Activated CD4-positive, CD25-positive, alpha-beta regulatory T cell treated with anti-CD3 and anti-CD28 coated beads, Interleukin-2, amount 50 U/mL, for 24 hours (primary cell): ENCODE measurements at regions not wholly inside any gene's neighbourhood (a gene's known extent, or its start where the extent isn't known, plus 50 kb on each side); places are given as distances from the start of the nearest gene placed in this dataset.

Source experiments
- ATAC-seq, 2 donors: fragments of 150-1000 bp; cut with Tn5 transposase; one replicate each; pipeline ENCODE4 v1.10.0; 2021; ENCODE audit warnings: mild to moderate bottlenecking in 1 of 2, moderate library complexity in 1 of 2

DNA sequence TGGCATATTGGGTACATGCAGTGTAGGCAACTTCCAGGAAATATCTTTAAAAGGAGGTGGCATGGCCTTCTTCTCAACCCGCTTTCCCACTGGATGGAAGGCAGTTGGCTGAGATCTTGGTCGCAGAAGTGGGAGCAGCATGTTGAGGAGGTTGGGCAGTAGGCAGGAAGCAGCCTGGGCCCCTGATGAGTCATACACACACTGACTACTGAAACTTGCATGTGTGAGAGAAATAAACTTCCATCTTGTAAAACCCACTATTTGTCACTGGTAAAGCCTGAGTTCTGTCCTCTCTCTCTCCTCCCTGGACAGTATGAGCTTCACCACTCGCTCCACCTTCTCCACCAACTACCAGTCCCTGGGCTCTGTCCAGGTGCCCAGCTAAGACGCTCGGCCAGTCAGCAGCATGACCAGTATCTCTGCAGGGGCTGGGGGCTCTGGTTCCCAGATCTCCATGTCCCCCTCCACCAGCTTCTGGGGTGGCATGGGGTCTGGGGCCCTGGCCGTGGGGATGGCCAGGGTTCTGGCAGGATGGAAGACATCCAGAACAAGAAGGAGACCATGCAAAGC, 233.8 kb upstream of the SPRED2 start:
- no peak for ATAC-seq

DNA sequence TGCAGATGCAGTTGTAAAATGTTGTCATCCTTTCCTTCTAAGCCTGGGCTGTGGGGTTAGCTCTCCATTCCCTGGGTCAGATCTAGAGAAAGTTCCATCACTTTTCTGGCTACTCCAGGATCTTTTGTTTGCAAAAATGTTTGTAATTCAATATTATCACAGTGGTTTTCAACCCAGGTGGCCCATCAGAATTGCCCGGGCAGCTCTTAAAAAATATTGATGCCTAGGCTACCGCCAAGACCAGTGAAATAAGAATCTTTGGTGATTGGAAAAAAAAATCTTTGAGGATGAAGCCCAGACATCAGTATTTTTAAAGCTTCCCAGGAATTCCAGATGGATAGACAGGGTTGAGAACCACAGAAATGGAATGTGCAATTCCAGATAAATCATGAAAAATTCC, 232.5 kb upstream of the SPRED2 start:
- ATAC-seq, result no peak

DNA sequence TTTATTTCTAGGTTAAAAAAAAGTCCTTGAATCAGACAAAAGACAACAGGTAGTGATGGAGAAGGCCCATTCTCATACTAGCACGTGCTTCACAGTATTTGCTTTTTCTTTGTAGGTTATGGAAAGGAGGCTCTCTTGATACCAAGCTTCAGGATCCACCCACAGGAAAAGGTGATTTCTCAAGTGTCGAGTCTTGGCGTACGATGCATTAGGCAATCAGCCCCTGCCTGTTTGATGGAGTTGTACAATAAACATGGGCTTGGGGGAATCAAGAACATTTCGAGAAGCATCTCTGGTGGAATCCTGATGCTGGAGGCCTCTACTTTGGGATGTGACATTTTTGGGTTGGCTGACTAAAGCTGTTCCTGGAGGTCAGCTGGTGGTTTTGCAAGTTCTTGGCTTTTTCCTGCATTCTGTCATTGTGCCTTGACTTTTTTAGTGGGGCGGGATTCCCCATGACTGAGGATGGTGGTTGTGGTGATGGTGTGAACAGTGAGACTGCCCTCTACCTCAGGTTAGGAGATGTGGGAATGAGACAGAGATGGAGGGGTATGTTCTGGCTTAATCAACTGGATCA, 231.5 kb upstream of the SPRED2 start:
- ATAC-seq, result no peak

DNA sequence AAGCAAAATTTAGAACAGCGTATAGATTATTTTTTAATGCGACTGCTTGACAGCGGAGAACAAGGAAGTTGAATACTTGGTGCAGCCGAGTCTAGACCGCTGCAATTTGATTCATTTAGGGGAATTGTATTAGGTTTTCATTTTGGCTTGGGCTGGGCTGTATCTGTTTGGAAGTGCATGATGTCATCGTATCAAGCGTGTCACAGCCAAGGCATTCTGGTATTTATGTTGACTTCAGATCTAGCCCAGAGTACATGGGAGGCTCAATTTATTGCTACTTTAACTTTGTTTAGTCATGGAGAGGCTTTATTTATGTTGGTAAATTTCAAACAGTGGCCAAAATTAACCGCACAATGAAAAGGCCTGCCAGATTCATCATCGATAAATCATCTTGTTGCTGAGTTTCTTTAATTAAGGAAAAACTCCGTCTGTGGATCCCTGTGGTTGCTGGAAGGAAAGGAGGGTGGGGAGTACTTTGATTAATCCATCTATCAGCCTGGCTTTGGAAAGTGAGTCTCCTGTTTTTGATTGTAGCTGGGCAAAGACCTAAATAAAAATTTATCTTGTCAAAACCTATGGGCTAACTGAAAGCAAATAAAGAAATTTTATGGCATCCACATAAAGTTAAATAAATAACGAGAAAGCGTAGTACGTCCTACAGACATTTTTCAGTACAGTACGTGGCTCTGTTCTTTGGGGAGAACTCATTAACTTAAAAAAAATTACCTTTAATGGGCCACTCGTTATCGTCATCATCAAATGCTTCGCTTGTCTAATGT, 230.4 kb upstream of the SPRED2 start:
- ATAC-seq, result no peak

DNA sequence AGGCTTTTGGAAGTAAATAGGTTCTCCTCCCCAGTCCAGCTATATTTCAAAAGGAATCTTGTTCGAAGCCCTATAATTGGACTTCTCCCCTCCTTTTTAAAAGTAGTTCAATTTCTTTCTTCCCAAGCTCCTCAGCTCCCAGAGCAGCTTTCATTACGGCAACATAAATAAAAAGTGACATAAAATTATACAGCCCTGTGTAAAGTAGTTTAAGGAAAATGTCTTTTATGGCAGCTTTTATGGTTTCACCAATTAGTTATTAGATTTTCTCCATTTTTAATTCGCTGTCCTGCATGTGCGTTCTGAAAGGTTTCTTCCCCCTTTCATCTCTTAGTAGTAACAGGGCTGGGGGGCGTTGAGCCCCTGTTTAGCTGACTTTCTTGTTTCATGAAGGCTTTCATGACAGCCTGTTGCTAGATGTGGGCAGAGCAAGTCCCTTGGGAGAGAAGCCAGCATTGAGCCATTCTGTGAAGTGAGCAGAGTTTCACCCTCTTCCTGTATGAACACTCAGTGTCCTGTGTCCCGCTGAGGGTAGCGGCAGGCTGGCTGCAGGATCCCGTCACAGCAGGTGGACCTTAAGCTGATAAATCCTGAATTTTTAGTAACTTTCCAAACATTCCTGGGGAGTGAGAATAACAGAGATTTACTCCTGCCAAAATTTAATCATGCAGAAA, 229.7 kb upstream of the SPRED2 start:
- ATAC-seq, result no peak

DNA sequence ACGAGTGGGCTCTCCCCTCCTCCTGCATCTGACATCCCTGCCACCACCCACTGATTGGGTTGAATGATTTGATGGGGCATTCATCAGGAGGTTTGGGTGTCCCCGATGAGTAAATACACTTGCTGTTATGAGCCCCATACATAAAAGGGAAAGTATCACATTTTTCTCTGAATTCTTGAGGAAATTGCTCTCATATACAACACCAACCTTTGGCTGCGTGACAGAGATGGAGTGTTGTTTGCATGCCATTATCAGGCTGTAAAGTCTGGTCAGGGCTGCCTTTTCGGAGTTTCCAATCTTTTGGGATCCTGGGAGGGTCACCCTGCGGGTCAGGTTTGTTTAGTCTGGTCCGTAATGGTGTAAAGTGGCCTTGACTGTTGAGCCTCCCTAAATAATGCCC, 227.9 kb upstream of the SPRED2 start:
- no peak for ATAC-seq

DNA sequence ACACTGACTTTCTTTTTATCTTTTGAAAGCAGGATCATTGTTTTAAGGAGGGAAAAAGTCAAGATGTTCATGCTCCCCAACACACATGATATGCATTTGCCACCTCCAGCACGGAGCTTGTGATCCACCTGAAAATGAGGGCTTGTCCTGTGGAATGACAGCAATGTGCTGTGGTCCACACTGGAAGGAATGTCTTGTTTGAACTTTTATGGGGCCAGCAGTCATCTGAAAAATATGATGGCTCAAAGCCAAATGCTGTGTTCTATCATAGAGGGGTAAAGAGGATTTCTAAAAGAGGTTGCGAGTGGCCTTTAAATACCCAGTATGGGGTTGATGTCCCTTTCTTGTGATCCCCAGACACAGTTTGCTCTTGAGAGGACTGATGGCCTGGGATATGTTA, 226.5 kb upstream of the SPRED2 start:
- ATAC-seq, result no peak

DNA sequence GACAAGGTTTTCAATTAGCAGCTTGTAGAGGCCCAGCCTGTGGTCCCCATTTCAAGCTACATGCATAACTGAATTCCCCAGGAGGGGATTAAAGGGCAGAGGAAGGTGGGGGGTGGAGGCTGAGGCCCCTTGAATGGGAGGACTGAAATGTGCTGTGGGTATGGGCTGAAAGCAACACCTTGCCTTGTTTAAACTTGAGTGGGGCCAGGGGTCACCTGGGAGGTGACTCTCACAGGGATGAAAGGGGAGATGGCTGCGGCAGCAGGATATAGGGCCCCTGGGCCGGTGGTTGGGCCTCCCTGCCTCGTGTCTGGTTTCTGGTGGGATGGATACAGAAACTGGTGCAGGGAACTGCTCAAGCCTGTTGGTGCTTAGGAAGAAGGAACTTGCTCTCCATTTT, 225.9 kb upstream of the SPRED2 start:
- no peak for ATAC-seq

DNA sequence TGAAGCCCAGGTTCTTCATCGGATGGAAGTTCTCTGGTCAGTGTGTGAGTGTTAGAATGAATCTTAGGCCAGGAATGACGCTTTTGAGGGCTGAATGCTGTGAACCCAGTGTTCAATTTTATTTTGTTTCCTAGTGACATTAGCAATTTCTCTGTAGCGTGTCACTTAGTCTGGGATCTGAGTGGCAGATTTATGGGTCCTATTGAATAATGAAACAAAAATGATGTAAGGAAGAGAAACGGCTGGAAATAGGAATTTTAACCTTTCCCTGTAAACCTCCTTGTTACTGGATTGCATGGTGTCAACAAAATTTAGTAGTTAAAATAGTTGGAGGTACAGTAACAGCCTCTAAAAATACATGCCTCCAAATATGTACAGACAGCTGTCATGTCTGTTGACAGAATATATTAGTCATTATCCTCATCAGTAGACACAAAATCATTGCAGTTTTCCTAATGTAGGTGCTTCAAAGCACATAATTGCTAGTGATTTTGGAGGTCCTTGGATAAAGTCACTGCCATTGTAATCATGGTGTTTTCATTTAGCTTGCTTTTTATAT, 223.8 kb upstream of the SPRED2 start:
- no peak for ATAC-seq

DNA sequence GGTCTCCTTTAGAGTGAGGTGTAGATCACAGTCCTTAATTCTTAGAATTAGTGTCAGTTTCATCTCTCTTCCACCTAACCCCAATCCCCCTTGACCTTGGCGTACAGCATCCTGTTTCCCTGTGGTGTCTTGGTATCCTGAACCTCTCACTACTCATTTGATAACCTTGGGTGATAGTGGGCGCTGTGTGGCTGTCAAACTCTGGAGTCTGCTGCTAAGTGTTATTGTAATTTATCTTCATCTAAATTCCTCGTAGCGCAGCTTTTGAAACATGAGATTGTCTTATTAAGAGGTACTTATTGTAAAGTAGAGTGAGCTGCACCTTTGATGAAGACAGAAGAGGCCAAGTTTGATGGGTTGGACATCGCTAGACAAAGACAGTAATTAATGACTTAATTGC, 222.6 kb upstream of the SPRED2 start:
- no peak for ATAC-seq

DNA sequence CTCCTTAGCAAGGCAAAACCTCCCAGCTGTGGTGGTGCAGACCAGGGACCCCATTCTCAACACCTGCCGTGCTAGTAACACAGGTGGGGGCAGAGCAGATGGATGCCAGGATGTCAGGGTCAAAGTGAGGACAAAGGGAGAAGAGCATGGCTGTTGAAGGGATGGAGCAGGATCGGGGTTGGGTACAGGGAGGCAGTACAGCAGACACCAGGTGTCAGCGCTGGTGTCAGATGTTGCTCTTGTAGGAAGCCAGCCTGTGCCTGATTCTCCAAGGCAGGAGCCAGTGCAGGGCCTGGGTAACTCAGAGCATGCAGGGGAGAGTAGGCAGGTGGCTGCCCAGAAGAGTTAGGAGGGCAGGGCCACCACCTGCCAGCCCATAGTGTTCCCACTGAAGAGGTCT, 222.1 kb upstream of the SPRED2 start:
- no peak for ATAC-seq

DNA sequence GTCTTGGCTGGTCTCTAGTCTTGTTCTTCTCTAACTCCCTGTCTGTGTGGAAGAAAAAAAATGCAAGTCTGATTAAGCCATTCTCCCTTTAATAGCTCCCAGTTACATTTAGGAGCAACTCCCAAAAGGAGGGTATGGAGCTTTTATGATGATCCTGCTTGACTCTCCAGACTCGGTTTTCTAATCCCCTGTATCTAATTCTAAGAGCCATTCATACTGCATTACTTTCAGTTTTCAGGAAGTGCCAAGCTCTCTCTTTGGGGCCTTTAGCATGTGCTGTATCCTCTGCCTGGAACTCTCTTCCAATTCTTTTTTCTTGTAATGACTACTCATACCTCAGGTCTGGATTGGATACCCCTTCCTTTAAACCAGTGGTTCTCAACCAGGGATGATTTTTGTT, 219.7 kb upstream of the SPRED2 start:
- no peak for ATAC-seq

DNA sequence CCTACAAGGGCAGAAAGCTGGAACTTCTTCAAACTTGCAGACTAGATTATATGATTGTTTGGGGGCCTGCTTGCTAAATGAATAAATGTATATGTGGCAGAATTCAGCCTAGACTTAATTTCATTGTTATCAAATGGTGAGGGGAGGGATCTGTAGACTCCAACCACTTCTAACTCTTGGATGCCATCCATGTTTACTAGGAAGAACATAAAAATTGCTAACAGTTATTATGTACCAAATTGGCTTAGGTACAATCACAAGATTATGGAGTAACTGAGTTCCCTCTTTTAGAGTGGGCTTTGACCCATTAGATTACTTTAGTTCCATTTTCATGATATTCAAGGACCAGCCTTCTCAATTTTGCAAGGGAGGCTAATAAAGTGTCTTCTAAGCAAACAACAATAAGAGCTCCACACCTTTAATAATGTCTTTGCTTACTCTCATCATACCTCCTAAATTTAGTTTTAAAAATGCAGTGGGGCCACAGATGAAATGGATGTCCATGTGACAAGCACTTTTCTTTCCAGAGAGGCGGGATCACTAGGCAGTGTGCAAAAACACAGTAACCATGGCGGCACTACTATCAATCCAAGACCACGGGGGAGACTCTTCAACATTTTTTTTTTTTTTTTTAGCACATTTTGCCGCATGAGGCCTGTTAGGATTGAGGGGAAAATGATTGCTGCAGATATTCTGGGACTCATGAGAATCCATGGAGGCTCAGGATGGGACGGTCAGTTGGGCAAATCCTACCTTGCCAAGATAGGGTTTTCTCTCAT, 217.6 kb upstream of the SPRED2 start:
- no peak for ATAC-seq

DNA sequence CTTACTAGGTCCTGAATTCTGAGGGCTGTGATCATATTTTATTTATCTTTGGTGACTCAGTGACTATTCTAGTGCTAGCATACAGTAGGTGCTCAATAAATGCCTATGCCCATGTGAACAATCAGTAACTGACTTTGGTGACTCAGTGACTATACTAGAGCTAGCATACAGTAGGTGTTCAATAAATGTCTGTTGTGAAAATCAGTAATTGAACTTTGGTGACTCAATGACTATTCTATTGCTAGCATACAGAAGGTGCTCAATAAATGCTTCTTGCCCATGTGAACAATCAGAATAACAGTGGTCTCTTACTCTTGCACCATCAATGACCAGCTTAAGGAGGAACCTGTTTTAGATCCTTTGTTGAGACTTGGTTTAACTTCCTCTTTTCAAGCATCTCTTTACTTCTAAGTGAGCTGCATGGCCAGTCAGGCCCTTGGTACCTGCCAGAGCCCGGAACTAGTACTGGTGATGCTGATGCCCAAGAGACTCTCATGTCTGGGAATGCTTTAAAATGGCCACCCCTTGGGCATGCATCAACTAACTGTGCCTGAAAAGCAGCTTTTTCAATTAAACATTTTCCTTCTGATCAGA, 214.9 kb upstream of the SPRED2 start:
- no peak for ATAC-seq

DNA sequence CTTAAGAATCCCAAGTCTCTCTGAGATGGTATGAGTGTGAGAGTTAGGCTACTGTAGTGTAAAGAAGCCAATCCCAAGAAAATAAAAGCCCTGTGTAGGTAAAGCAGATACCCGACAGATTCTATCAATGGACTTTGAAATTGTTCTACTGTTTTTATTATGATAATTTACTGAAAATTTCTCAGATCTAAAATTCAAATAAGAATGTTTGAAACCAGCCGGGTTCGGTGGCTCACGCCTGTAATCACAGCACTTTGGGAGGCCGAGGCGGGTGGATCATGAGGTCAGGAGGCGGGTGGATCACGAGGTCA, 208.3 kb upstream of the SPRED2 start:
- no peak for ATAC-seq

DNA sequence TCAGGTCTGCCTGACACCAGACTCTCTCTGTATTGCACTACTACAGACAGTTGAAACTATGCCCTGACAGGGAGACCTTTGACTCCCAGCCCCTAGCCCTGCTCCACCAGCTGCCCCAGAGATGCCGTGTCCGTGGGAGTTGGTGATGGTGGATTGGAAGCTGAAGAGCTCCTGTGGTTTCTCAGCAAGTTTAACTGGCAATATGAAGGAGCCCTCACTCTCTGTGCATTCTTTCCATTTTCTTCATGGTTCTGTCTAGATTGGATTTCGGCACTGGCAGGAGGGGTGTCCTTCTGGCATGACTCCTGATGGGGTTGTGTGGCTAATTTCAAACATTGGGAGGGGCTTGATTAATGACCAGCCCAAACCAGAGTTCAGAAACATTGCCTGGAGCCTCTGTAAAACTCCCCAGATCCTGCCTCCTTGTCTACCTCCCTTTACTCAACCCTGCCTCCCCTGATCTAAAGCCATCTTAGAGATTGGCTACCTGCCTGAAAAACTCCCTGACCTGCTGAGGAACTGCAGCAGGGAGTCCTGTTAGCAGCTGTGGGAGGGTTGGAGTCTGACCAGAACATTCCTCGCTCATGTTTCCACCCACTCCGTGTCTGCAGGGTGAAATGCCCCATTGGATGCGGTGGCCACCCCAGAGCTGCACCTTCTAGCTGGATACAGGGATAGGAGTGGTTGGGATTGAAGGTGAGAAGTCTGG, 206.9 kb upstream of the SPRED2 start:
- no peak for ATAC-seq

DNA sequence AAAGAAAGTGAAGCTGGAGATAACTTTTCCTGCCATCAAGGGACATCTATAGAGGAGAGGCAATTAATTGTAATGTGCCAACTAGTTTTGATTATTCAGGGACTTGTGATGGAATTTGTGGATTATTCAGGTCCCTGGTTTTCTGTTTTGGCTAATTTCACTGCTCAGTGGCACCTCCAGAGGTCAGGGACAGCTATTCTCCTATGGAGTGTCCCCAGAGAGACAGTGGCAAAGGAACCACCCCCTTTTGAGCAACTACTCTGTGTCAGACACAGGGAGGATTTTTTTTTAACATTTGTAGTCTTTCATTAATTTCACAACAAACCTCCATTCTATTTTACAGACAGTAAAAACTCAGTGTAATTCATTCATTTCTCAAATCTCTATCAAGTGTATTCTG, 206.0 kb upstream of the SPRED2 start:
- ATAC-seq, result no peak

DNA sequence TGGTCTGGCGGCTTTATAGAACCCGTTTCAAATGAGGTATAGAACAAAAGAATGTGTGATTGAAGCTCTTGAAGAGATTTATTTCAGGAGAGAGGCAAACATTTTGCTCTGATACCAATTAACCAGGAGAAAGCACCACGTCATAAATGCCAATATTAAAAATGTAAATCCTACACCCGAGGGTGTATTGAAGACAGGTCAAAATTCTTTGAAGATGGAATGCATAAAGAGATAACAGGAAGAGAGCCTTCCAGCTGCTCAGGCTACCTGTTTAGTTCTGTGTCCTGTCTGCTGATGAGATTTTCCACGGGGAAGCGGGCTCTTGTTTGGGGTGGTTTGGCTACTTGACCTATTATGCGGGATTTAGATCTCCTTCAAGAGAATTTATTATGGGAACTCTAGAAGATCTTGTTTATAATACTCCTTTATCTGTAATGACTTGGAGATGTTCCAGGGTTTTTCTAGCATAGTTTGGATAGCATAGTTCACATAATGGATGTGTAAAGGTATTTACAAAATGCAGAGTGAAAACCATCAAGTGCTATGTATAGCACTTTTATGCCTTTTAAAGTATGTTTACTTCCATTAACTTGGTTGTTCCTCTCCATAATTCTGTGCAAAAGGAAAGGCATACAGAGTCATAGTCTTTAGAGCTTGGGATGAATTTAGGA, 204.5 kb upstream of the SPRED2 start:
- no peak for ATAC-seq

DNA sequence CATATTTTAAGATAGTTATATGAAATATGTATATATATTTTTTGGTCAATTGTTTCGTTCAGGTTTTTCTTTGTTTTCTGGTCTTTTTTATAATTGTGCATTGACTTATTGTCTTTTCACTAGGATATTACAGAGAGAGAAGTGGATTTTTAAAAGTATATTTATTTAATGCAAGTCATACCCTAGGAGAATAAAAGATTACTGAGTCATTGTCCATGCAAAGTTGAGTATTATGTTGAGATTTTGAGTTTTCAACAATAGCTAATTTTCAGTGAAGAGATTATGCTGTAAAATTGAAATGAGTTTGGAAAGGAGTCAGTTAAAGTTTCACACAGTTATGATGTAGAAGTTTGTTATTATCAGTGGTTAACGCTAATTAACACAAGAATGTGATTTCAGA, 203.6 kb upstream of the SPRED2 start:
- no peak for ATAC-seq

DNA sequence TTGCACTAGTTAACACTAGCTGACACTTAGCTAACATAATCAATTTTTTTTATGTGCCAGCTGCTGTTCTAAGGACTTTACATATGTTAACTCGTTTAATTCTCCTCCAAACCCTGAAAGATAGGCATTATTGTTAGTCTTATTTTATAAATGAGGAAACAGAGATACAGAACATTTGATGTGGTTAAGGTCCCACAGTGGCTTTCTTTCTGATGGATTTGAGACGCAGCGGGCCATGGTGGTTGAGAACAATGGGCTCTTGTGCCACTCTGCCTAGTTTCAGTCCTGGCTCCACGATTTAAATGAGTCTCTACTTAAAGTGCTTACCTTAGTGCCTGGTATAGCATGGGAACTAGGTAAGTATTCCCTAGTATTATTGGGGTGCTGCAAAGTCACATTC, 201.9 kb upstream of the SPRED2 start:
- no peak for ATAC-seq

DNA sequence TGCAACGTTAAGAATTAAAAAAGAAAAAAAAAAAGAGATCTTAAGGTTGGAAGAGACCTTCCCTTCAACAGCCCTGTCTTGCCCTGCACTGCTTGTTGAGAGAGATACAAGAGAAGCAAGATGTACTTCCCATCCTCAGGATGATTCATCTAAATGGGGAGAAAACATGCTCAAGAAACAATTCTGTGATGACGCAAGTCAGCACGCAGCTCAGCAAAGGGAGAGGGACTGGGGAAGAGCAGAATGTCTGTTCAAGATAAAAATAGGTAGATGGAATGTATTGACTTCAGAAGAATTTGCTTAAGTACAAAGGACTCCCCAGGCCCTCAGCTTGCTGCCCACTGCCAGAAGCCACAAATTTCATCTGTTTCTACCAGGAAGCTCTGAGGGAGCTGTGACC, 198.2 kb upstream of the SPRED2 start:
- ATAC-seq, result no peak
